HG03095 (cell line): ENCODE measurements at regions not wholly inside any gene's neighbourhood (a gene's known extent, or its start where the extent isn't known, plus 50 kb on each side); places are given as distances from the start of the nearest gene placed in this dataset.
A peak's percentile ranks its signal among the peaks of the same experiment; 100 is the strongest.
"Not testable (repeated sequence)": the region's sequence is repeated elsewhere in the genome, so short reads cannot be mapped to it uniquely, and the experiment has no call there.

Source experiments
- ATAC-seq: cut with Tn5 transposase; IDR thresholded peaks from one replicate; pipeline ENCODE4 v1.9.1; 2021; ENCODE audit warnings: moderate library complexity; ENCODE audit not compliant: unreplicated experiment

DNA sequence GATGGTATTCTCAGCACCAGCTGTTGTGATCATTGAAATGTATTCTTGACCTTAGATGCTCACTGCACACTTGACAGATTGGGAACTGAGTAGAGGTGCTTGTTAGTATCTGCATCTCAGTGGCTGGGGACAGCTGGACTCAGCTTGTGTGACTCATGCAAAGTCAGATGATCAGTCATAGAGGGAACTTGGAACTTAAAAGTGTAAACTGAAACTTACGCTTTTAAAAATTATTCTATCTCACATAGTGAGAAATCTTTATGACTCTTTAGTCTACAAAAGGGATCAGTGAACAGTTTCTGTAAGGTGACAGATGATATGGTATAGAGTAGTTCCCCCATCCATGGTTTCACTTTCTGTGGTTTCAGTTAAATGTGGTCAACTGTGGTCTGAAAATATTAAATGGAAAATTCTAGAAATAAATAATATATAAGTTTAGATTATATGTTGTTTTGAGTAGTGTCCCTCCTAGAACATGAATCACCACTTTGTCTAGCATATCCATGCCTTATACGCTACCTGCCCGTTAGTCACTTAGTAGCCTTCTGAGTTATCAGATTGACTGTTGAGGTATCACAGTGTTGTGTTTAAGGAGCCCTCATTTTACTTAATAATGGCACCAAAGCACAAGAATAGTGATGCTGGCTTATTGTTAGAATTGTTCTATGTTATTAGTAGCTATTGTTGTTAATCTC lies 135.6 kb upstream of the ZNF658 start:
- ATAC-seq, result peak; percentile 98

DNA sequence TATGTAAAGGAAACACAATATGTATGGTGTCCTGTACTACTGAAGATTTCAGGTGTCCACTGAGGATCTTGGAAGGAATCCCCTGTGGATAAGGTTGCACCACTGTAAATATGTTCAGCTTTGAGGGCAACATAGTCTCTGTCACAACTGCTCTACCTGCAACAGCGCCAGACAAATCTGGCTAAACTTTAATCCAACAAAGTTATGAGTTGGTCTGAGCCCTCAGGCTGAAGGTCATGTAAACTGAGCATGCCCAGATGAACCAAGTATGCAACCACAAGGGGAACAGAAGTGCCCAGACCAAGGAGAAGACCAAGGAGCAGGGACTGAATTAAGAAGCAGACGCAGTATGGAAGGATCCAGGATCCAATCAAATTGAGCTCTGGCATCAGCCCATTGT lies 135.0 kb upstream of the ZNF658 start:
- ATAC-seq, result not testable (repeated sequence)

DNA sequence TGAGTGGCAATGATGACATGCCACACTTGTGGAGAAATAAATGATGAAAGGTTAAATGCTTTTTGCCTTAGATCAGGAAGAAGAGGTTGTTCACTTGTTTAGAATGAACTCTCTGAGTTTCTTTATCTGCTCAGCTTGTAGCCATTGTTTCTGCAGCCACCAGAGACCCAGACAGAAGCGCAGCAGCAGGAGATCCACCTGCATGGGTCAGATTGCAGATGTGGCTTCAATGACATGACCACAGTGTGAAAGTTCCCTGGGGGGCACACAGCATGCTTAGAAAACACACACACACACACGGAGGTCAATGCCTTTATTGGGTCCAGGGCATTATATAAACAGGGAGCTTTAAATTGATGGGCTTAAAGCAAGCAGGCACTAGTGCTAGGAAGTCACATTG lies 129.0 kb upstream of the ZNF658 start:
- not testable (repeated sequence) for ATAC-seq

DNA sequence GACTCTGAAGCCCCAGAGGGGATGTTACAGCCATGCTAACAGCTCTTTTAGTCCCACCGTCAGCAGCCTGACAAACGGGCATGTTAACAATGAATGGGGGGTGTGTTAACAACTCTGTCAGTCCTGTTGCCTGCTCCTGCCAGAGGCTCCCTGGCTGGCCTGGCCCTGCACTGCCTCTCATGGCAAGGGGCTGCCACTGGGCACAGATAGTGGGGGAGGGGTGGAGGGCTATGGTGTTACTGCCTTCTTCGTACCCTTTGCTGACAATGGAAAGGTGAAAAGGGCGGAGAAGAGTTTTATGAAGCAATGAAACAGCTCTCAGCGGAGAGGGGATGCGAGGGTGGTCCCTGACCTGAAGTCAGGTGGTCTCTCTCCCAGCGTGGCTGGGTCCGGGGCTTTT lies 125.9 kb upstream of the ZNF658 start:
- not testable (repeated sequence) for ATAC-seq

DNA sequence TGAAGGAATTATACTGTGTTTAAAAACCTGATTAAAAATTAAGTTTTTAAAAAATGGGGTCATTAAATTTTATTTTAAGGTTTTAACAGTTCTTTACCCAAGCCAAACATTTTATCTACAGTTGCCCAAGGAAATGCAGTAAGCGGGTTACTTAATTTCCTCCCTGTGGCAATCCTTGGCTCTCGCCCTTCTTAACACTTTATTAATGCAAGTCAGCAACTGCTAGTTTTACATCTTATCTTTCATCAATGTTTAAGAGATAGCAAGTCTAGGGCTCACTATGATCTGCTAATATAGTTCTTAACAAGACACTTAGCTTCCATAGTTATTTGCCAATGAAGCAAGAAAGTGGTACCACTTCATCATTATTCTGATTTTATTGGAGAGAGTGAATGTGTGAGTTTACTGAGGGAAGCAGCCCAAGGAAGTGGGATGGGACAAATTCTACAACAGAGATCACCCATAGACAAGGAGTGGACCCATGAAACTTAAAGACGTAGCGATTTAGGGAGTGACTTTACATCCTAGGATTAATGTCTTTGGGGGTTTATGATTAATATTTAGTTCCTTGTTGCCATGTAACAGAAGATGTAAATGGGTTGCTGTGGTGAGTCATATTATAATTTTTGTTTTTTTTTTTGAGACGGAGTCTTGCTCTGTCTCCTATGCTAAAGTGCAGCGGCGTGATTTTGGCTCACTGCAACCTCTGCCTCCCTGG lies 120.4 kb upstream of the ZNF658 start:
- not testable (repeated sequence) for ATAC-seq

DNA sequence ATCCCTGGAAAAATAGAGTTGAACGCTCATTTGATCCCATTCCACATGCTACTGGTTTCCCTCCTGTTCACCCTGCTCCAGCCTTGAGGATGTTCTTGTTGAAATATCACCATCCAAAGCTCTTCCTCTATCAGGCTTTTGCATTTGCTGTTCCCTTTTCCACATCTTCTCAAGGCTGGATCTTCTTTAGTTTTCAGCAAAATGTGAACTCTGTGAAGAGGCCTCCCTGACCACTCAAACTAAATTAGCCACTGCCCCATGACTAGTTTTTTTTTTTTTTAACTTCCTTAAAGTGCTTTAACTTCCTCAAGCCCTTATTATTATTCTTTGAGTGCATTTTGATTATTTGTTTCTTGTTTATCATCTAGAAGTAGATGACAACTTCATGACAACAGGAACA lies 119.3 kb upstream of the ZNF658 start:
- ATAC-seq, result not testable (repeated sequence)

DNA sequence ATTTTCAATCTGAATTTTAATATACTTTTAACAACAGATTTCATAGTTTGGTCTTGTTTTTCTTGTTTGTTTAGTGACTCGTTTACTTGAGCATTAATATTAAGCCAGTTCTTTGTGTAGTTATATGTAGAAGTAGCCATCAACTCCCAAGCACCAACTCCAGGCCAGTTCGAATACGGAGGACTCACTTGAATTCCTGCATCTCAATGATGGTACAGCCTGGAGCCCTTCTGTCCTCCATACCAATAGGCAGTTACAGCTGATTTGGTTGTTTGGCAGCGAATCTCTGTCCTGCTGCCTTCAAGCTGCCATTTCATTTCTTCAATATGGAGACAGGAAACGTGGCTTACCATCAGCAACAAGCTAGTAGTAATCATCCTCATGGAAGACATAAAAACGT lies 118.5 kb upstream of the ZNF658 start:
- ATAC-seq, result not testable (repeated sequence)

DNA sequence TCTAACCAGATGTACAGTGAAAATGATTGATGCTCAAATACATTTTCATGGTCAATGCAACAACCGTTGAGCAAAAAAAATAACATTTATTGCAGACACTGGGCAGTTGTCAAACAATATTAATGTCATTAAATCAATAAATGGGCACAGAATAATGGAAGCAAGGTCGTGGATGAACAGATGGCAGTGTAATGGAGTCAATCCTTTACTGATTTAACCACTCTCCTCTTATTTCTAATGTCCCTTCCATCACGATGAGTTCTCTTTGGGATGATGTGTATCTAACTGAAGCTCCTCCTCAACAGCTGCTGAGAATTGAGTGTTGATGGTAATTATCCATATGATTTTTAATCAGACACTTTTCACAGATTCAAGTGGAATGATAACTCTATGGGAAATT lies 114.9 kb upstream of the ZNF658 start:
- not testable (repeated sequence) for ATAC-seq

DNA sequence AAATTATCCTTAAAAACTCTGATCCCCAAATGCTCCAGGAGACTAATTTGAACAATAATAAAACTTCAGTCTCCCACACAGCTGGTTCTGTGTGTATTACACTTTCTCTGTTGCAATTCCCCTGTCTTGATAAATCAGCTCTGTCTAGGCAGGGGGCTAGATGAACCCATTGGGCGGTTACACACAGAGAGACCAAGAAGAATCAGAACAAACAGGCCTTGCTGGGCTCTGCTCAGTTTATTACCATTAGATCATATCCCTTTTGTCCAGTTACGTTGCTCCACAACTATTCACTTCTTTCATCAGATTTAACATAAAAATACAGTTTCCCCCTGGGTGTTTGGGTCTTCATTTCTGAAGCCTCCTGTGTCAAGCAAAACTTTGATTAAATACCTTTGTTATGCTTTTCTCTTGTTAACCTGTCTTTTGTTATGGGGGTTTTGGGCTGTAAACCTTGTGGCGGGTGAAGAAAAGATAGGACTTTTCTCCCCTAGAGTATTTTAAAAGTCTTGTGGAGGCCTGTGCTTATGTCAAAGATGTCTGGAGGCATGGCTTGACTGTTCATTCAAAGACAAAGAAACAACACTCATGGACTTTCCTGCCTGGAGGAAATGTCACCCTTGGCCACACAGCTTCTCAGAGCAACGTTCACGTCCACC lies 109.3 kb upstream of the ZNF658 start:
- ATAC-seq, result not testable (repeated sequence)

DNA sequence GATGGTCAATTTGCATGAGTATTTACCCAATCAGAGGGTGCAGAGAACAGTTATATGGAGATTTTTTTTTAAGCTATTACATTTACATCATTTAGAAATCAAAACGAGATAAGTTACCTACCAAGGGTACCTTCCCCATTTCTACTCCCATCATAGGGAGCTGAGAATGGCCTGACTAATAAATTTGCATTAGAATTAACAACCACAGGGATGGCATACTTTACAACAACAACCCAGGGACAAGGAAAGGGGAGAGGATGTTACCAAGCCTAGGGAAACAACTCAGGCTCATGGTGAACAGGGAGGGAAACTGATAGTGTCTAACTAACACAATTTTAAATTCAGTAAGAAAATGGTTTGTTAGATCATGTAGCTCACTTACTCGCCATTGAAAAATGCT lies 105.8 kb upstream of the ZNF658 start:
- ATAC-seq, result not testable (repeated sequence)

DNA sequence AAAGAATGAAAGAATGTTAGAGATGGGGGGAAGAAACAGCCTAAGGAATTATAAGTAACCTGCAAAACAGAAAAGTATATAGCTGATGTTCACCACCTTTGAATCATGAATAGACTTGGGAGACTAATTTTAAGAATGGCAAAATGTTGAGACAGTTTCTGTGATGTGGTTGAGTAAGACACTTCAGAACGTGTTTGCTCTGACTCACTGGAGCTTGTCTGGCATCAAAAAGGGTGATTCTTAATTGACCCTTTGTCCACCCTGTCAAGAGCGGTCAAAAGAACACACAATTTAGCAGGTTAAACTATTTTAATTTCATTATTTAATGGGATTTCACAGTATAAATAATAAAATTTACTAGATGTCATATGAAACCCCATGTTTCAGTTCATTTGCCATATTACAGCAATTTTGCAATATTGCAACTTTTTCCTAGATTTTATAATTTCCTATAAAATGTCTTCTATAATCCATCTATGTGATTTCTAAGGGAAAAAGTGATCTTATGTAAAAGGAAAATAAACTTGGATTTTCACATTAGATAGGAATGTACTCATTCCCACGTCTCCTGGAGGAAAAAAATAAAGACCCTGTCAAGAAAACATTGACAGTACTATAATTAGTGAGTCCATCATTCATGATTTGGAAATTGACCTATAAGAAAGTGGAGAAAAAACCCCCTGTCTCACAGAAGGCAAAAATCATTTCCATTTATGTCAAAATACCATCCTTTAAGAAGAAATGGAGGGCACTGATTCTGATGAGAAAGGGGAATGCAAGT lies 104.6 kb upstream of the ZNF658 start:
- not testable (repeated sequence) for ATAC-seq

DNA sequence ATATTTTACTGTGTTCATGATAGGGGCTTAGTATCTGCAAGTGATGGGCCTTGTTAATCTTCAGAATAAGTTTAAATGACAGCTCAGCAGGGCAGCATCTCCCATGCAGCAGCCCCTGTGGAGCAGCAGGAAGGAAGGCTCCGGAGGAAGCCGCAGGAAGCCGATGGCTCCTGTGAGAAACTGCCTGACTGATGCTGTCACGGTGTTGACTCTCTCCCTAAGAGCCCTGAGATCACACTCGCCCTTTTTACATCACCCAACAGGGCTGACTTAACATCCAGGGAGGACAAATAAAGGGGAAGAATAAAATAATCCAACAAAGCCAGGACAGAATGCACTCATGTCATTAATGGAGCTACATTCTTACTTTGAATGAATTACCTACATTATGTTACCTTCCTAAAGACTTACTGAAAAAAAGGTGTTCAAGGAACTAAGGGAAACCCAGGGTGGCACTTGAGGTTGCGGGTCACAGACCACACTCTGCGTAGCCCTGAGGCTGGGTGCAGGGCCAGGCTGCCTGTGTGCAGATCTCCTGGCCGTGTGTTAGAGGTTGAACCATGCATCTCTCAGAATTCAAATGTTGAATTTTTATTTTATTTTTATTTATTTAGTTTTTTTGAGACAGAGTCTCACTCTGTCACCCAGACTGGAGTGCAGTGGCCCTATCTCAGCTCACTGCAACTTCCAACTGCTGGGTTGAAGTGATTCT lies 102.5 kb upstream of the ZNF658 start:
- ATAC-seq, result not testable (repeated sequence)

DNA sequence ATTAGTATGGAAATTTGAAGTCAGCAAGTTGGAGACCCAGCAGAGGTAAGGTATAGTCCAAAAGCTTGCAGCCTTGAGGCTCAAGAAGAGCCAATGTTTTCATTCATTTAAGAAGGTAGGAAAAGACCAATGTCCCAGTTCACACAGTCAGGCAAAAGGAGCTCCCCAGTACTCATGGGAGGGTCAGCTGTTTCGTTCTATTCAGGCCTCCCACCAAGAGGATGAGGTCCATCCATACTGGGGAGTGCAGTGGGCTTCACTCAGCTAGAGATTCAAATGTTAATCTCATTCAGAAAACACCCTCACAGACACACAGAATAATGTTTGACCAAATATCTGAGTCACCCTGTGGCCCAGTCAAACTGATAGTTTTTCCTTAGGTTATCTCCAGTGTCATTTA lies 96.9 kb upstream of the ZNF658 start:
- ATAC-seq, result not testable (repeated sequence)

DNA sequence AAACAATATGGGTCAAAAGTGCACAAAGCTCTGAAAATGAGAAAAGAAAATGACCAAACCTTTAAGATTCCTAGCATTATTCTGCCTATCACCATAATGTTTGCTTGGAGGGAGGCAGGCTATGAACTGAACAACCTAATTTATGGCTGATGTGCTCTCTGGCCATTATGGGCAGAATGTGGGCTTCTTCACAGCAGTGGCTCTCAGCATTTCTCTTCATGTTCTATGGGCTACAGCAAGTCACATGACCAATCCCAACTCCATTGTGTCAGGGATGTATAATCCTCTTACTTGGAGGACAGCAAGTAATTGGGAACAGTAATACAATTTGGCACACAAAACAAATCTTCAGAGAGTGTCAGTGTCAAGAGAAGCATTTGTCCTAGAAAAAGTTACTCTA lies 90.3 kb upstream of the ZNF658 start:
- ATAC-seq, result not testable (repeated sequence)

DNA sequence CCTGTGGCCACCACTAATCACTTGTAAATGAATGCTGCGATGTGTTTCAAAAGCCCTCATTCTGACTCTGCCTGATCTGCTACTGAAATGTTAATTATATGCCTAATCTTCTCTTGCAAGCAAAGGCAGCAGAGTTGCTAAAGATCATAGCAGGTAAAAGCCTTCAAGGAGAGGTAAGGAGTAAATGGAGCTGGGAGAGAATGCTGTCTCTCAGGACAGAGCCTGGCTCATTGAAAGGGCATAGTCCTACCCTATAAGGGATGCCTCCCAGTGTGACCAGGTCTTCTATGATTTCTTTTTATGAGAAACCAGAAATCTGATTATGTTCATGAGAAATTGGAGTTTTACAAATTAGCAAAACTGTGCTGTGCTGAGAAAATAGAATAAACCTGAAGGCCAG lies 88.2 kb upstream of the ZNF658 start:
- ATAC-seq, result not testable (repeated sequence)

DNA sequence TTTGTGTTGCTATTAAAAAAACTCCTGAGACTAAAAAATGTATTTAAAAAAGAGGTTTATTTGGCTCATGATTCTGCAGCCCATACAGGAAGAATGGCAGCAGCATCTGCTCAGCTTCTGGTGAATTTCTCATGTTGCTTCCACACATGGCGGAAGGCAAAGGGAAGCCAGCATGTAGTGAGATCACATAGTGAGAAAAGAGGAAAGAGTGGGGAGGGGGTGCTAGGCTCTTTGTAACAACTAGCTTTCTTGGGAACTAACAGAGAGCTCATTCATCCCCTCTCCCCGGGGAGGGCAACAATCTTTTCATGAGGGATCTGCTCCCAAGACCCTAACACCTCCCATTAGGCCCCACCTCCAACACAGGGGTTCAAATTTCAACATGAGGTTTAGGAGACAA lies 87.6 kb upstream of the ZNF658 start:
- not testable (repeated sequence) for ATAC-seq

DNA sequence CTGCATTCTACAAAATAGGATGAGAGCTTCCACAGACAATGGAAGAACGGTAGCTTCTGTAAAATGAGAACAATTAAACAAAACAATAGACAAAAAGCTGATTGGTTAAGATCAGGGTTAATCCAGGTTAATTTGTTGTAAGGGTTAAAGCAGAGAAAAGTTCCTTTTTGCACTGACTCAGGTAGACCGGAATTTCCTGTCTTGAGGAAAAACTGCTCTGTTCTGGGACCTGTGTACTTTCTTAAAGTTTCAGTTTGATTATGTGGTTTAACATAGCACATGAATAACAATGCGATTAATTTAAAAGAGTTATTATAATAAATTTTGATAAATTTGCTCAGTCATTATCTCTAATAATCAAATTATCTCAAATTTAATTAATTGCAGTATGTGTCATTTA lies 86.5 kb upstream of the ZNF658 start:
- not testable (repeated sequence) for ATAC-seq

DNA sequence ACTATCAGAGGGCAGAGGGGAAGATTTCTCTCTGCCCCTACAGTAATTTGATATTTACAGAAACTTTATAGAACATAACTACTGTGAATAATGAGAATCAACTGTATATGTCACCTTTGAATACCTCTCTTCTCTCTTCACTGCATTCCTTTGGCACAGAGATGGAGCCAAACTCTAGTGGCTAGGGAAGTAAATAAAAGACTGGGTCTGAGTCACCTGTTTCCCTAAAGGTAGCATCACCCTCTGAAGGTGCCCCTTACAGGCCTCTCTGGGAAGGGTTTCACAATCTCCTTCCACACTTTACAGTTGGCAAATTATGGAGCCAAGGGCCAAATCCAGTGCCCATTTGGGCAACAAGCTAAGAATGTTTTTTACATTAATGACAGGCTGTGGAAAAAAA lies 81.0 kb upstream of the ZNF658 start:
- ATAC-seq, result not testable (repeated sequence)

DNA sequence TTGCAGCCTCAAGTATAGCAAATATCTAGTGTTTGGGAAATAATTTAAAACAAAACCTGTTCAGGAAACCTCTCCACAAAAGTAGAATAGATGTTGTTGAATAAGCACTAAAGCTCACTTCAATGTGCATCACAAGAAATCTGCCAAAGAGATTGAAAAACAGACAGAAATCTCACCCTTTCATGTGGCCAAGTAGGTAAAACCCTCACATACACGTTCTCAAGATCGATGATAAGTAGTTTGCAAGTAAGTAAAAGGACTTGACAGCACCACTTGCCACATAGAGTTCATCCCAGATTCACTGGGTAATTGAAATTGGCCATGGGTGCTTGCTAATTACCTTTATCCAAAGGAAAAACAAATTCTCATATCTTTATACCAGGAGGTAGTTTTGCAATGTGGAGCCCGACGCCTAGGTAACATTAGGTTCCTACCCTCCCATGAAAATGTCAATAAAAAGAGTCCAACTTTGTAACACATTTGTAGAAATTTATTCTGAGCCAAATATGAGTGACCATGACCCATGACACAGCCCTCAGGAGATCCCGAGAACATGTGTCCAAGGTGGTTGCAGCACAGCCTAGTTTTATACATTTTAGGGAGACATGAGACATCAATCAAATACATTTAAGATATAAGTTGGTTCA lies 80.4 kb upstream of the ZNF658 start:
- ATAC-seq, result not testable (repeated sequence)

DNA sequence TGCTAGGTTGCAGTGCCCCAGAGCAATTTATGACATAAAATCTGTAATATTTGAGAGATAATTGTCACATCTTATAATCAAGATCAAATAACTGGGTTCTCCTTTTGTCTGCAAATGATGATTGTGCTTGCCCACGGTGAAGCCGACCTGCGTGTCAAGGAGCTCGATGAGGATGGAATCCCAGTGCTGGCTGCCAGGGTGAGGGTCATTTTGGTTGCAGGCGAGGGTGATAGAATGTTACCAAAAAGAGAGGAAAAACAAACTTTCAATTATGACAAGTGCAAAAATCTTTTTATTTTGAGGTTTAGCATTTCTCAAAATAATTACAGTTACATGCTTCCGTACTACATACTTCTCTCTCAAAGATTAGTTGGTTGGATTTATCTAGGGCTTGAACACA lies 76.4 kb upstream of the ZNF658 start:
- ATAC-seq, result not testable (repeated sequence)
